Activated CD8-positive, alpha-beta memory T cell treated with anti-CD3 and anti-CD28 coated beads for 48 hours (primary cell): ENCODE measurements at regions not wholly inside any gene's neighbourhood (a gene's known extent, or its start where the extent isn't known, plus 50 kb on each side); places are given as distances from the start of the nearest gene placed in this dataset.

Source experiments
- DNase-seq, 3 experiments: peaks; one replicate each; pipeline ENCODE4 v3.0.0-alpha.2; 2020; ENCODE audit warnings: low read depth in 2 of 3, low spot score in 2 of 3

GRCh38 chr2:71743995-71744675, 290.8 kb downstream of the DYSF start:
- DNase-seq, result no peak

GRCh38 chr2:71742953-71743601, 289.7 kb downstream of the DYSF start:
- no peak for DNase-seq

- DNase-seq, result no peak
Observed at GRCh38 chr2:71736986-71737385, 283.6 kb downstream of the DYSF start.

- no peak for DNase-seq
Observed at GRCh38 chr2:71736091-71736861, 282.9 kb downstream of the DYSF start.
